GM13977 (cell line): ENCODE measurements at regions not wholly inside any gene's neighbourhood (a gene's known extent, or its start where the extent isn't known, plus 50 kb on each side); places are given as distances from the start of the nearest gene placed in this dataset.

Source experiments
- DNase-seq: peaks from one replicate; pipeline ENCODE4 v3.0.0; 2012; ENCODE audit warnings: low spot score
- CTCF ChIP-seq: IDR thresholded peaks from 2 replicates; pipeline ENCODE4 v1.5.1; 2012; ENCODE audit warnings: mild to moderate bottlenecking, control low read depth; ENCODE audit not compliant: insufficient read depth; ENCODE audit errors: extremely low read depth, missing control alignments
- in situ Hi-C: fragments of 300-500 bp; cut with MboI; formaldehyde crosslinking; loops from one replicate; pipeline ENCODE4 v1.12.0; 2022; ENCODE audit warnings: low sequenced_read_pairs, low pct_unique_long_range_greater_than_20kb, mixed read lengths, inconsistent platforms; ENCODE audit not compliant: unreplicated experiment

DNA sequence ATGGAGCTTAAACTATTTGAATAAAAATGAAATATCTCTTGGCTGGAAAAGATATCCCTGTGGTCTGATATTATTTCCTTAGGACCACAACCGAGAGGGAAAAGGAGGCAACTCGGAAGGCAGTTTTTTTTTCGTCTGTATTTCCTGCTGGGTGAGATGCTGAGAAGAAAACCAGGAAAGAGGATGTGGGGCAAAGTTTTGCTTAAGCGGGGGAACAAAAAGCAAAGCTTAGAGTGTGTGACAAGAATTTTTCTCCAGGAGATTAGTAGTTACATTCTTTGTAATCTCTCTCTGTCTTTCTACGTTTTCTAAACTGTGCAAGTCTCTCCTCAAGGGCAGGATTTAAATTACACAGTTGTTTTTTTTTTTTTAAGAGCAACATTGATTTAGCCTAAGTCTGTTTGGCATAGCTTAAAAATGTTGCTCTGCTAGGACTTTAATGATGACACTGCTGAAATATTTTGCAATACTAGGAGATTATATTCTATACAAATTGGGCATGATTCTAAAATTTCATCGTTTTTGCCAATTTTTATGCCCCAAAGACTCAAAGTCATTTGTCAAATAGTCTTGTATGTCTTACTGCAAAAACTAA, 258.5 kb downstream of the KCNS3 start:
- no peak for TF ChIP-seq CTCF
- DNase-seq: no peak
- in situ Hi-C loops: no loop called here

DNA sequence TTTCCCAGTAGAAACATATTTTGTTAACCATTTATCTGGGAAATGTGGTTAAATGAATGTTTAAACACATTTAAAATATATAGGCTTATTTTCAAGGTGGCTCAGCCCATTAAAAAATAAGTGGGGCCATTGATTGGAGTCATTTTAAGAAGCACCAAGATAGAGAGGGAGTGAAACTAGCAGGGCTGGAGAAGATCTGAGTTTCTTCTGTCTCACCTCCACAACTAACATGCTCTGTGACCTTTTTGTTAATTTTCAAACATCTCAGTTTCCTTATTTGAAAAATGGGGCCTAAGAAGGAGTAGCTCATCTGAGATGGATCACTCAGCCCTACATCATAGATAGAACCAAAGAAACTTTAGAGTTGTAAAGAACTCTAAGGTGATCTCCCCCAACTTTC, 254.8 kb downstream of the KCNS3 start:
- in situ Hi-C loops: no loop called here
- DNase-seq: no peak

DNA sequence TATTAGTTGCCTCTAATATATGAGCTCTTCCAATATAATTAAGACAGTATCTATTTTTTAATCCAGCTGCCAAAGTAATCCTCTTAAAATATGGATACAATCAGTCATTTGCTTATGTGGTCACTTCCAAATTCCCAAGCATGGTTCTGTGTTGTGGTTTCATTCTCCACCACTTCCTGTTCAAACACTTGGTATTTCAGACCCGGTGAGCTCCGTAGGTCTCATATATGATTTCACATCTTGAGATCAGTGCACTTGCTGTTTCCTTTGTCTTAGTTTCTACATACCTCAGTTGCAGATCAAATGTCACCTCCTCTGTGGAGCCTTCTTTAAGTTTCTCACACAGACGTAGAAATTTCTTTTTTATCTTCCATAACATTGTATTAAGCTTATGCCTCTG, 254.2 kb downstream of the KCNS3 start:
- in situ Hi-C loops: no loop called here
- no peak for DNase-seq
- TF ChIP-seq CTCF: no peak

More for the DNA sequence above, 254.8 kb downstream of the KCNS3 start:
- no peak for TF ChIP-seq CTCF

DNA sequence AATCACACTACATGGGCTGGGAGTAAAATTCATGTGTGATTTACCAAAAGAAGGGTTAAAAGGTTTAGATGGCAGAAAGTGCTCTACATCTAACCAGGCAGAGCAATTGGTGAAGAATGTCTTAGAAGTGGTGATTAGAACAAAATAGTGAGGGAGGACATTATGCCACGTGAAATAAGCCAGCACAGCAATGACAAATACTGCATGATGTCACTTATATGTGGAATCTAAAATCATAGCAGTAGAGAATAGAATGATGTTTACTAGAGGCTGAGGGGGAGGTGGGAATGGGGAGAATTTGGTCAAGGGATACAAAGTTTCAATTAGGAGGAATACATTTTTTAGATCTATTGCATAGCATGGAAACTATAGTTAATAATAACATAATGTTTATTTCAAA, 253.3 kb downstream of the KCNS3 start:
- TF ChIP-seq CTCF: no peak
- no peak for DNase-seq
- in situ Hi-C loops: no loop called here

- in situ Hi-C loops: no loop called here
- no peak for TF ChIP-seq CTCF
These were observed 250.9 kb downstream of the KCNS3 start for GRCh38 chr2:18129348-18129747.

GRCh38 chr2:18125303-18125702, 246.8 kb downstream of the KCNS3 start:
- DNase-seq: no peak
- in situ Hi-C loops: no loop called here
- no peak for TF ChIP-seq CTCF

More at GRCh38 chr2:18129348-18129747, 250.9 kb downstream of the KCNS3 start:
- DNase-seq: no peak

- TF ChIP-seq CTCF: no peak
- DNase-seq: no peak
- in situ Hi-C loops: no loop called here
These were observed 245.8 kb downstream of the KCNS3 start for GRCh38 chr2:18124116-18124835.
